ENCODE measurements at regions not wholly inside any gene's neighbourhood (a gene's known extent, or its start where the extent isn't known, plus 50 kb on each side); places are given as distances from the start of the nearest gene placed in this dataset.
"Not testable (repeated sequence)": the region's sequence is repeated elsewhere in the genome, so short reads cannot be mapped to it uniquely, and the experiment has no call there.

DNA sequence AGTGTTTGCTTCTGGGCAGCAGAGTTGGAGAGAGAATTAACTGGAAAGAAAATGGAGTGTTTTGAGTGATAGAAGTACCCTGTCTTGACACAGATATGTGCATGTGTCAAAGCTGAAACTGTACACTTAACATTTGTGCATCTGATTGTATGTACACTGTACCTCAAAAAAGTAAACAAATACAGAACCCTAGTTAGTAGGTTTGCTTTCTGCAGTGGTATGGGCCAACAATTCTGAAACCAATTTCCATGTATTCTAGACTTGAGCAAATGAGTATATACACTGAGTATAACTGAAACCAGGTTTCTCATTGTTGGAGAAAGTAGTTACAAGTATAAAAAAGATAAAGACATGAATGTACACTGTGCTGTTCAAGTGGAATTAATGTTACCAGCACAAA is 52.4 kb downstream of the ELAPOR2 start:
- intact Hi-C loops (cut with micrococcal nuclease) = no loop called here

DNA sequence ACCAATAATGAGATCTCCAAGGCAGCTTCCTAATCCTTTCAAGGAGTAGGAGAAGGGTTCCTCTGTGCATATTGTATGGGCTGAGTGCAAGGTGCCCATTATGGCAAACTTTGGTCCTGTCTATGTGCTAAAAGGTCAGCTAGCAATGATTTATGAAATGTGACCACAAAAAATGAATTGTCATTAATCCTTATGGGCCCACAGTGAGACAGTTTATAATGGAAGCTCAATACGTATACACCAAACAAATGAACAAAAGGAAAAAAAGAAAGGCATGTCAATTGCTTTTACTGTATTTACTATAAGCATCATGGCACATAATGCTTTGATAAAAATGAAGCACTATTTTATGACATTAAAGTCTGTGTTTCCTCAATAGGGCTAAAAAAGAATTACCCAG is 54.5 kb downstream of the ELAPOR2 start:
- intact Hi-C loops (cut with micrococcal nuclease) = no loop called here

DNA sequence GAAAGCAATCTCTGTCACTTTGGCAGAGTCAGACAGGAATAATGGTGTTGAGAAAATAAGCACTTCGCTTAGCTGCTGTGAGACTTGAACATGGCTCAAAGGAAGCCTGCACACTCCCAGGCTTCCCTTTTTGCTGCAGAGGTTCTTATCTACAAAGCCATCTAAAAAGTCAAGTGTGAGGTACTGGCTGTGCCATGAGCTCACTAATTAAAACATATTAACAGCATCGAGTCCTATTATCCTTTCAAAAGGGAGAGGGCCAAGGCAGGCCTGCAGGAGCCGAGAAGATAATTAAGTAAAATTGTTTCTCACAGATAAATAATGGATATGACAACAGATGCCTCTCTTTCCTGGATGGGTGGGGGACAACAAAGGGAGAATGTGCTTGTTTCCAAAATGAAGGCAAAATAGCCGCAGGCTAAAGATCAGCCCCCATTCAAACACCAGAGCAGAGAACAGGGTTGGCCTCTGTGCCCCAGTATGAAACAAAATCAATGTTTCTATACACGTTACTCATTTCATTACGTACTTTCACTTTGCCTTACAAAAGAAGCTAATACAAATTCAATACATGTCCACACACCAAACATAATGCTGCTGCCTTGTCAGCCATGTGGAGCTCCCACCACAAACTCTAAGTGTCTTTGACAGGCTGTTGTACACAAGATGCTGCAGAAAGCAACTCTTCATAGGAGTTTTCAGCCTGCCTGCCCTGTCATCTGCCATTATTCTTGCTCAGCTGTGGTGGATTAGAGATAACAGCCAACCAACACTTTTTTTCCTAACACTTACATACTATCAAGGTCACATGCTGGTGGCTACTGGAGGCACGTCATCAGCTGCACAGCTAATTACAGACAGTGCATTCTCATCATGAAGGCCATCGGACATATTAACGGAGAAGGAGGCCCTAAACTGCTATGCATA is 55.3 kb downstream of the ELAPOR2 start:
- intact Hi-C loops (cut with micrococcal nuclease) = no loop called here

DNA sequence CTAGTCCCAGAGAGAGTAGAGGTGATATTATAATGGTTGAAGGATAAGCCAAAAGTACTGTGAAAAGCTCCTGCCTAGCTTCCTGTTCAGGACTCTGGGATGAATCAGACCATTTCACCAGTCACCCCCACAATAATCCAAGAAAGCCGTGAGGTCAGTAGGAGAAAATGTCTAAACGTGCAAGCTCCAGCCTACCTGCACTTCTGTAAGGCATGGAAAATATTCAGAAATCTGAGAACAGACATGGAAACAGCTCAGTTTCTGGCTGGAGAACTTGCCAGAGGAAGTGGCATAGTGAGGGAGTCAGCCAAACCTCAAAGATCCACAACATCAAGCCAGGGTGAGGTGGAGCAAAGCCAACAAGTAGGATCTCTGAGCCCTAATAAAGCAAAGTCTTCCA is 58.2 kb downstream of the ELAPOR2 start:
- intact Hi-C loops (cut with micrococcal nuclease) = no loop called here

DNA sequence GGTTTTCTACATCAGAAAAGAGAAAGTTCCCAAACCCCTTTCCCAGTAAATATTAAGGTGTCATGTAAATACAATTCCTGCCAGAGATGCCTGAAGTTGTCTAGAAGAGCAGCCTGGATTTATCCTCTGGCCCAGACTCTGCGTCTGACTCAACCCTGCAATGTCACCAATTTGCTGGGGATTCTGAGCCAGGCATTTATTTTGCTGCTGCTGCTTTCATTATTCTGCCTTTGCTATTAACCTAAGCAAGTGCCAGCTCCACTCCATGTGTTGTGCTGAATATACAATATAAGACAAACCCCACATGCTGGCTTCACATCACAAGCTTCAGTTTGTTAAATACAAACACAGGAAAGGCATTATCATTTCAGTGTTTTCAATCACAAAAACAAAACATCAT is 59.1 kb downstream of the ELAPOR2 start:
- intact Hi-C loops (cut with micrococcal nuclease) = no loop called here

DNA sequence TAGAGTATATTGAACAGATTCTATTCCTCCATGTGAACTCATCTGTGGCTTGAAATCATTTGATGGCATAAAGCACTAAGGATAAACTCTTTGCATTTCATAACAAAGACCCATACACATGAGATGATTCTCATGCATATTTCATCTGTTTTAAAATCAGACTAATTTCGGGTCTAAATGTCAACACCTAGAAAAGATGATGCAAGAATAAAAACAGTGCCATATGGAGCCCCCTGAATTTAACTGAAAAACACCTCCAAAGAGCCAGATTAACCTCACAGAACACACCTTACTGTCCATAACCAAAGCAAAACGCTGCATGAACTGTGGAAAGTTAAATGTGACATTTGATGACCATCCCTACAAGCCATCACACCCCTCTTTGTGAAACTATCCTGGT is 59.7 kb downstream of the ELAPOR2 start:
- intact Hi-C loops (cut with micrococcal nuclease) = no loop called here

DNA sequence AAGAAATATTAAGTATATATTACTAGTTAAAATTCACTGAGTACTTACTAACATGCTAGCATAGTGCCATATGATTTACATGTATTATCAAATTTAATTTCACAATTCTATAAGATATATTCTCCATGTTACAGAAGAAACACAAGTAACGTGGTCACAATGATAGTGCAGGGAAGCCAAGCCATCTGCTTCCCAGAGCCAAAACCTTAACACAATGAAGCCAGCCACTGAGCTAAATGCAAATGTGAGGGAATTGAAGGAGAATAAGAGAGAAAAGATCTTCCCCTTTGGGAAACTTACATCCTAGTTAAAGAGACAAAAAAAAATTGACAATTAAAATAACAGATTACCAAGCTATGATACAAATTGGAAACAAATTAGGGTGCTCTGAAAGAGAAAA is 63.6 kb downstream of the ELAPOR2 start:
- intact Hi-C loops (cut with micrococcal nuclease) = no loop called here

DNA sequence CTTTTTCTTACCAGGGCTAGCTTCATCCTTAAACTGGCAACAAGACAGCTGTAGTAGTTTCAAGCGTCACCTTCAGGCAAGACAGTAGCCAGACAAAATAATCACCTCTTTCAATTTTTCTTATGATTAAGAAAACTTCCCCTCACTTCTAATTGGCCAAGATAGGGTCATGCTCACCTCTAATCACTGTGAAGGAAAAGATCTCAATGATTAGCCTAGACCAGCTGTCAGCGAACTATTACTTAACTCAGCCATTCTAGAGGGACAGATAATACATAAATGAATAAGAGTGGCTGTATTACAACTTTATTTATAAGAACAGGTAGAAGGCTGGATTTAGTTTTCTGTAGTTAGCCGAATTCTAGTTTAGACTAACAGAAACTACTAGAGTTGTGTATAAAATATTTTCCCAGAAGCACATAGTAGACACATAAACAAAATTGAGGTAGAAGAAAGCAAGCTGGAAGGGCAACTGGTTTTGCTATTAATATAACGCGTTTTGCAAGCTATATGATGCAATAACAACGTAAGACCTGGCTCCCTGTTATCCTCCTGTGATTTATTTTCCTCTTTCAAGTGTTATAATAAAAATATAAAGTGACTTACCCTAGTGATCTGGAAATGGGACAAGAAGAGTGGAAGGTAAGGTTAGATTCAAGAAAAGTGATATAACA is 64.3 kb downstream of the ELAPOR2 start:
- intact Hi-C loops (cut with micrococcal nuclease) = no loop called here

DNA sequence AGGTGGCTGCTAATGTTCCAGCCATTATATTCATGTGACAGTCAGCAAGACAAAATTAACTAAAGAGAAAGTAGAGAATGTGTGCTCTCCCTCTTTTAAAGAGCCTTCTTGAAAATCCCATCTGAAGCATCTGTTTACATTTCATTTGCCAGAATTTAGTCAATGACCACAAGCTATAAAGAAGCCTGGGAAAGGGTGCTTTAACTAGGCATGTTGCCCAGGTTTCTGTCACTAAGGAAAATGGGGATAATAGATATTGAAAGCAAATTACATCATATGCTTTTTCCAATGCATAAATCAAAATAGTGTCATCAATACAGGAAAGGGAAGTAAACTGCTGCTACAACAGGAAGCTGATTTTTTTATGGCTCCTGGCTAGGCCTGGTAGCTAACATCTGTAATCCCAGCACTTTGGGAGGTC is 67.7 kb downstream of the ELAPOR2 start:
- intact Hi-C loops (cut with micrococcal nuclease) = no loop called here

DNA sequence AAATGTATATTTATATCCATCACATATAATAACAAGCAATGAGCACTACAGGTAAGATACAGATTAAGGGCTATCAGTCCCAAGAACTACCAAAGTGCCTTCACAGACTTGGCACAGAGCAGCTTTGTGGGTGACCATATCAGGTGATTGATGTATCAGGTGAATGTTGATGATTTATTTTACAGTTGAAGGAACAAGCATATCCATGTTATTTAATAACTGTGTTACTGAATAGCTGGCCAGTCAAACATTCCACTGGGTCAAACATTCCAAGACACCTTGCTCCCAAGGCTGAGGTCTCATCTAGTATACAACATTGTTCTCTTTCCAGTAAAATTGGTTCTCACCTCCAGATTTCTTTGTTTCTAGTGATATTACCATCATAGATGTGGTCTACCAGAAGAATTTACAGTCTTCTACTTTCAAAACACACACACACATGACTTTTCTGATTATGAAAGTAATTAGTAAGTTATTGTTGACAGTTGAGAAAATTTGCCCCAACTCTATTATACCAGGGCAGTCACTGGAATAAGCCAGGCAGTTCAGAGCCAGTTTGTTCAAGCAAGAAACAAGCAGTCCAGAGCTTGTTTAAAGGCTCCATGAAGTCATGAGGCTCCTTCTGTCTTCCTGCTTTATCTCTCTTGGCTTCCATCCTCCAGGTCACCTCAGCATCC is 68.2 kb downstream of the ELAPOR2 start:
- intact Hi-C loops (cut with micrococcal nuclease) = no loop called here

DNA sequence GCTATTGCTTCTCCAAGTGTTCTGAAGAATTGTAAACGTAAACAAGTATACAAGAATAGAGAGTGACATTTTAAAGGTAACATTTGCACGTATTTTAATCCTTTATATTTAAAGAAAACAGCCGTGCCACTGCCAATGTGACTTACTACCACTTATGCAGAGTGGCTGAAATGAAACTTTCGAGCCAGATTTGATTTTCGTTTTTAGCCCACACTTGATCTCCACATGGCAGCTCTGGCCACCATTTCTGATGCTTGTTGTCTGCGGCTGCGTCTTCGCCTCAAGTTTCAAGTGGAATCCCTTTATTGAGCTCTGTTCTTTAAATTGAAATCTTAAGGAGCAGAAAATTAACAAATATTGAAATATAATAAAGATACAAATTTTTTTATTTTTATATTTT is 70.0 kb downstream of the ELAPOR2 start:
- intact Hi-C loops (cut with micrococcal nuclease) = no loop called here

DNA sequence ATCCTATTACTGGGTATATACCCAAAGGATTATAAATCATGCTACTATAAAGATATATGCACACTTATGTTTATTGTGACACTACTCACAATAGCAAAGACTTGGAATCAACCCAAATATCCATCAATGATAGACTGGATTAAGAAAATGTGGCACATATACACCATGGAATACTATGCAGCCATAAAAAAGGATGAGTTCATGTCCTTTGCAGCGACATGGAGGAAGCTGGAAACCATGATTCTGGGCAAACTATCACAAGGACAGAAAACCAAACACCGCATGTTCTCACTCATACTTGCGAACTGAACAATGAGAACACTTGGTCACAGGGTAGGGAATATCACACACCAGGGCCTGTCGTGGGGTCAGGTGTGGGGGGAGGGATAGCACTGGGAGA is 71.6 kb downstream of the ELAPOR2 start:
- intact Hi-C loops (cut with micrococcal nuclease) = not testable (repeated sequence)

DNA sequence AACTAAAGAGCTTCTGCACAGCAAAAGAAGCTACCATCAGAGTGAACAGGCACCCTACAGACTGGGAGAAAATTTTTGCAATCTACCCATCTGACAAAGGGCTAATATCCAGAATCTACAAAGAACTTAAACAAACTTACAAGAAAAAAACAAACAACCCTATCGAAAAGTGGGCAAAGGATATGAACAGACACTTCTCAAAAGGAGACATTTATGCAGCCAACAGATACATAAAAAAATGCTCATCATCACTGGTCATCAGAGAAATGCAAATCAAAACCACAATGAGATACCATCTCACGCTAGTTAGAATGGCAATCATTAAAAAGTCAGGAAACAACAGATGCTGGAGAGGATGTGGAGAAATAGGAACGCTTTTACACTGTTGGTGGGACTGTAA is 72.1 kb downstream of the ELAPOR2 start:
- intact Hi-C loops (cut with micrococcal nuclease) = not testable (repeated sequence)

DNA sequence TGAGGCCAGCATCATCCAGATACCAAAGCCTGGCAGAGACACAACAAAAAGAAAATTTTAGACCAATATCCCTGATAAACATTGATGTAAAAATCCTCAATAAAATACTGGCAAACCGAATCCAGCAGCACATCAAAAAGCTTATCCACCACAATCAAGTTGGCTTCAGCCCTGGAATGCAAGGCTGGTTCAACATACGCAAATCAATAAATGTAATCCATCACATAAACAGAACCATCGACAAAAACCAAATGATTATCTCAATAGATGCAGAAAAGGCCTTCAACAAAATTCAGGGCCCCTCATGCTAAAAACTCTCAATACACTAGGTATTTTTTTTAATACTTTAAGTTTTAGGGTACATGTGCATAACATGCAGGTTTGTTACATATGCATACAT is 74.1 kb downstream of the ELAPOR2 start:
- intact Hi-C loops (cut with micrococcal nuclease) = not testable (repeated sequence)

DNA sequence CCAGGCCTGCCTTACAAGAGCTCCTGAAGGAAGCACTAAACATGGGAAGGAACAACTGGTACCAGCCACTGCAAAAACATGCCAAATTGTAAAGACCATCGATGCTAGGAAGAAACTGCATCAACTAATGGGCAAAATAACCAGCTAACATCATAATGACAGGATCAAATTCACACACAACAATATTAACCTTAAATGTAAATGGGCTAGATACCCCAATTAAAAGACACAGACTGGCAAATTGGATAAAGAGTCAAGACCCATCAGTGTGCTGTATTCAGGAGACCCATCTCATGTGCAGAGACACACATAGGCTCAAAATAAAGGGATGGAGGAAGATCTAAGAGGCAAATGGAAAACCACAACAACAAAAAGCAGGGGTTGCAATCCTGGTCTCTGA is 75.8 kb downstream of the ELAPOR2 start:
- intact Hi-C loops (cut with micrococcal nuclease) = not testable (repeated sequence)

DNA sequence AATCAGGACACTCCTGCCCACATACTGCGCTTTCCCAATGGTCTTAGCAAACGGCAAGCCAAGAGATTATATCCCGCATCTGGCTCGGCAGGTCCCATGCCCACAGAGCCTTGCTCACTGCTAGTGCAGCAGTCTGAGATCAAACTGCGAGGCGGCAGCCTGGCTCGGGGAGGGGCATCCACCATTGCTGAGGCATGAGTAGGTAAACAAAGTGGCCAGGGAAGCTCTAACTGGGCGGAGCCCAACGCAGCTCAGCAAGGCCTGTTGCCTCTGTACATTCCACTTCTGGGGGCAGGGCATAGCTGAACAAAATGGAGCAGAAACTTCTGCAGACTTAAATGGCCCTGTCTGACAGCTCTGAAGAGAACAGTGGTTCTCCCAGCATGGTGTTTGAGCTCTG is 77.5 kb downstream of the ELAPOR2 start:
- intact Hi-C loops (cut with micrococcal nuclease) = not testable (repeated sequence)

DNA sequence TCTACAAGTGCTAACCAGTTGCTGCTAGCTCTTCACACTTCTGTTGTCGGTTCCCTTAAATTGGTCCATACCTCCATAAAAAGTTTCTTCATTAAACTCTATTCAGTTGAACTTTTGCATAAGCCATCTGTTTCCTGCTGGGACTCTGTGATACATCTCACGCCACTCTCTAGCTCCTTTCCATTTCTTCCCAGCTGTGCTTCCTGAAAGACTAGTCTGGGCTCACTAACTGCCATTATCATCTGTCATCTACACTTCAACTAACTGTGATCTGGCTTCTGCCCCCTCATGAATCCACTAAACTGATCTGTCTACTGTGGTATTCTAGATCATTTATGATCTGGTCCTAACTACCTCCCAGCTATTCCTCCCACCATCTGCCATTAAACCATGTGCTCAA is 78.3 kb downstream of the ELAPOR2 start:
- intact Hi-C loops (cut with micrococcal nuclease) = no loop called here

DNA sequence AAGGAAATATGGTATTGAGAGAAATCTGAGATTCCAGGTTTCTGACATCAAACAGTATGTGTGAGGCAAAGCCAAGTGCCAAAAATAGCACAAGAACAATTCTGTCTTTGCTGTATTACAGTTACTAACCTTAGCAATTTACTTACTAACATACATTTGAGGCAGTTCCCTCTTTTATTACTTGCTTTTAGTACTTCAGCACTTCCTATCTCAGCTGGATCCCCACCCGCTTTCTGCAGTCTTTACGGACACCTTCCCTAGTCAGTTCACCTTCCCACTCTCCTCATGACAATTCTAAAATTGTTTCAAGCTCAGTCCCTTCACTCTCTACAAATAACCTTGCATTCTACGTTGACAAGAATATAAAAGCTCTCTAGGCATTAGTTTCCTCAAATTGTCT is 79.2 kb downstream of the ELAPOR2 start:
- intact Hi-C loops (cut with micrococcal nuclease) = no loop called here

DNA sequence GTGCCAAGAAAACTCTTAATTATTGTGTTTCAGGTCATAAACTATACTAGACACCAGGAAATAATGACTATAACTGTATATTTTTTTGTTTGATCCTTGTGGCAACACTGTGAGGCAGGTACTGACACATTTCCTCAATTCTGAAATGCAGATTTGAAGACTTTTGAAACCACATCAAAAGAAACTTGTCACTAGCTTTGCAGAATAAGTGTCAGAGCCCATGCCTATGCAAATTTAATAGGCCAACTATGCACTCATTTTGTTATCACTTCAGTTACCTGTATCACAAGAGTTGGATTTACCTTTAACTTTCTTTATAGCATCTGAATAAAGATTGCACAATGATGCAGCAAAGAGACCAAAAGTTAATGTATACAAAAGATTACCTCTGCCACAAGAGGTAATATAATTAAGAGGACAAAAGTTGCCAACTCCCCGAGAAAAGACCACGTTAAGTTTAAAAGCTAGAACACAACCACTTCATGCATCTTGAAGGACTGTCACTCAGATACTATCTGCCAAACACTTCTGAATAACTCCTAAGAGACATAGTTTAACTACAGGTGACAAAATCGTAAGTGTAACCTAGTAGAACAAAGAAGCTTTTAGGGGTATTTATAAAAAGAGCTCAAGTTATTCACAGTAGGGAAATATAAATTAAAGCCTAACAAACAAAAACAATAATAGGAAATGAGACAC is 80.5 kb downstream of the ELAPOR2 start:
- intact Hi-C loops (cut with micrococcal nuclease) = loop anchor here (5.0 kb wide), 1 partner anchor 78 kb away; the partner anchor contains the start of gene ELAPOR2

DNA sequence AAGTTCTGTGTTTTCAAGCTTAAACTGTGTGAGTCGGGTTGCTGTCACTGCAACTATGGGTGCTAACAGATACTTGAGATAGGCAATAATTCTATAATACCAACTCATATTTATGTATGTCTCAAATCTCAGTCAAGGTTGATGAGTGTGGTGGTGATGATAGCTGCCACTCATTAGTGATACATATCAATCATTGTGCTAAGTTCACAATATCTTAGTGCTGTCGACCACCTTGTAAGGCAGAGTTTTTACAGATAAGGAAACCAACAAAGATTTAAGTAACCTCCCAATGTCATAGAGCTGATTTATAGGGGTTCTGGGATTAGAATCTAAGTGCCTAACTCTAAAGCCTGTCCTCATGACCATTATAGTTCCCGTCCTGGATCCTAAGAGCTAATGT is 82.5 kb downstream of the ELAPOR2 start:
- intact Hi-C loops (cut with micrococcal nuclease) = loop anchor here (5.0 kb wide), 1 partner anchor 80 kb away; the partner anchor contains the start of gene ELAPOR2

DNA sequence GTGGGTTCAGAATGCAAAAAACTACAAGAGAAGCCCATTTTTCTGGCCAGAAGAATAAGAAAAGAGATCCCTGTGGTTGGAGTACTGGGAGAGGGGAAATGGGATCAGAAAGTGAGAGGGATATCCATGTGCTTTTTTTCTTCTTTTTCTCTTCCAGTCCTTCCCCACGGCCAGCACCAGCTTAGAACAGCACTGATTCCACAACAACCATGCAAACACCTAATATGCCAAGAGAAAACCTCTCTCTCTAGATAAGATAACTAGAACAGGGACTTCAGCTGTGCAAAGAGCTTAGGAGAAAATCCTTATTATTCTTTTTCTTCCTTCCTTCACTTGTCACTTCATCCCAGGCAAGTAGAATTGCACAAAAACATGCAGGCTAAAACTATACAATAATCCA is 83.5 kb downstream of the ELAPOR2 start:
- intact Hi-C loops (cut with micrococcal nuclease) = loop anchor here (5.0 kb wide), 1 partner anchor 81 kb away; the partner anchor contains the start of gene ELAPOR2
